B cell (primary cell): ENCODE measurements at regions not wholly inside any gene's neighbourhood (a gene's known extent, or its start where the extent isn't known, plus 50 kb on each side); places are given as distances from the start of the nearest gene placed in this dataset.

ENCODE experiments used
- ATAC-seq: fragments of 200-7000 bp; cut with Tn5 transposase; one replicate; pipeline ENCODE4 v1.10.0; 2021; ENCODE audit warnings: low read depth, mild to moderate bottlenecking, moderate number of reproducible peaks, moderate library complexity
- CTCF ChIA-PET: fragments of 350-600 bp; sonication (Branson Sonifier 250); formaldehyde crosslinking; loops from one replicate; lab custom pipeline; 2021; ENCODE audit warnings: antibody characterized with exemption, inconsistent platforms; lab: Charles Lee
- POLR2A ChIA-PET: fragments of 350-600 bp; sonication (Branson Sonifier 250); formaldehyde crosslinking; loops from one replicate; lab custom pipeline; 2021; ENCODE audit warnings: antibody characterized with exemption; lab: Charles Lee
- DNase-seq: peaks from one replicate; pipeline ENCODE4 v3.0.0; 2013
- H2AFZ ChIP-seq: 2 replicates; pipeline ENCODE4 v1.6.1; 2012; ENCODE audit warnings: mild to moderate bottlenecking, low read depth, low read length; ENCODE audit not compliant: insufficient read depth, poor library complexity, severe bottlenecking
- H3K27ac ChIP-seq, 2 donors: 1 replicate in 1 of 2; 2 replicates in 1 of 2; pipeline ENCODE4 v1.5.1; 2012 to 2013; ENCODE audit warnings: low read length in 2 of 2, mild to moderate bottlenecking in 2 of 2, moderate library complexity in 1 of 2
- H3K27me3 ChIP-seq, 4 experiments: fragments of 200-600 bp in 1 of 4; sonication (generic) in 1 of 4; replicated peaks in 1 of 4; 1 replicate in 2 of 4; 2 replicates in 2 of 4; pipeline versions ENCODE4 v1.6.1 to v1.7.0; 2013 to 2016; ENCODE audit warnings: low read length in 3 of 4, mild to moderate bottlenecking in 2 of 4, mixed read lengths in 1 of 4, moderate library complexity in 1 of 4; ENCODE audit not compliant: insufficient read depth in 4 of 4, control insufficient read depth in 3 of 4; ENCODE audit errors: control extremely low read depth in 1 of 4
- H3K36me3 ChIP-seq, 2 experiments: replicated peaks in 1 of 2; 1 replicate in 1 of 2; 2 replicates in 1 of 2; pipeline versions ENCODE4 v1.6.1 to v1.7.1; 2013; ENCODE audit warnings: low read length in 1 of 2; ENCODE audit not compliant: insufficient read depth in 2 of 2, control insufficient read depth in 1 of 2; ENCODE audit errors: control extremely low read depth in 1 of 2, extremely low read depth in 1 of 2
- H3K4me1 ChIP-seq, 2 donors: fragments of 200-600 bp in 1 of 2; sonication (generic) in 1 of 2; 1 replicate in 1 of 2; 2 replicates in 1 of 2; pipeline versions ENCODE4 v1.5.1 to v1.6.1; 2013 to 2017; ENCODE audit warnings: low read length in 2 of 2; ENCODE audit not compliant: control insufficient read depth in 2 of 2, insufficient read depth in 2 of 2
- H3K4me2 ChIP-seq: replicated peaks from 2 replicates; pipeline ENCODE3; 2012; ENCODE audit warnings: mild to moderate bottlenecking, low read depth, low read length; ENCODE audit not compliant: poor library complexity, severe bottlenecking
- H3K4me3 ChIP-seq, 5 experiments: fragments of 200-600 bp in 1 of 5; sonication (generic) in 1 of 5; 1 replicate in 3 of 5; 2 replicates in 2 of 5; pipeline versions ENCODE4 v1.5.1 to v1.7.0; 2011 to 2016; ENCODE audit warnings: low read length in 4 of 5, mild to moderate bottlenecking in 4 of 5, low read depth in 2 of 5, control low read depth in 1 of 5, moderate library complexity in 1 of 5; ENCODE audit not compliant: insufficient read depth in 1 of 5; ENCODE audit errors: control extremely low read depth in 1 of 5, extremely low read depth in 1 of 5
- H3K79me2 ChIP-seq: fragments of 200-600 bp; sonication (generic); one replicate; pipeline ENCODE4 v1.6.0; 2016; ENCODE audit warnings: low read length; ENCODE audit not compliant: control insufficient read depth, insufficient read depth
- H3K9ac ChIP-seq: fragments of 200-600 bp; sonication (generic); 2 replicates; pipeline ENCODE4 v1.6.1; 2017; ENCODE audit warnings: mild to moderate bottlenecking, low read length, moderate library complexity
- H3K9me3 ChIP-seq, 3 donors: one replicate each; pipeline versions ENCODE4 v1.6.1 to v1.7.1; 2013; ENCODE audit warnings: low read length in 2 of 3; ENCODE audit not compliant: control insufficient read depth in 2 of 3, insufficient read depth in 1 of 3; ENCODE audit errors: control extremely low read depth in 1 of 3
- H4K20me1 ChIP-seq: 2 replicates; pipeline ENCODE4 v1.6.0; 2012; ENCODE audit warnings: mild to moderate bottlenecking, low read length; ENCODE audit not compliant: insufficient read depth, control insufficient read depth, poor library complexity, severe bottlenecking
- H3K27ac Mint-ChIP-seq: one replicate; pipeline ENCODE4 v1.8.0; 2021; ENCODE audit warnings: mixed read lengths
- H3K27me3 Mint-ChIP-seq: one replicate; pipeline ENCODE4 v1.8.0; 2021; ENCODE audit warnings: mixed read lengths
- H3K4me1 Mint-ChIP-seq: one replicate; pipeline ENCODE4 v1.8.0; 2021; ENCODE audit warnings: mixed read lengths
- H3K4me3 Mint-ChIP-seq: one replicate; pipeline ENCODE4 v1.8.0; 2021; ENCODE audit warnings: mixed read lengths
- H3K9me3 Mint-ChIP-seq: one replicate; pipeline ENCODE4 v1.8.0; 2022; ENCODE audit warnings: mixed read lengths; ENCODE audit not compliant: insufficient read depth
- CTCF ChIP-seq: fragments of 200-600 bp; IDR thresholded peaks from one replicate; pipeline ENCODE4 v1.8.0; 2022; ENCODE audit warnings: antibody characterized with exemption, mild to moderate bottlenecking
- EZH2 ChIP-seq: IDR thresholded peaks from 2 replicates; pipeline ENCODE4 v1.6.1; 2012; ENCODE audit warnings: borderline replicate concordance, low read depth, mild to moderate bottlenecking, moderate library complexity, low read length; ENCODE audit not compliant: insufficient read depth, poor library complexity, severe bottlenecking
- WGBS: methylation state at CpG from one replicate; pipeline ENCODE4 v1.1.5; 2013; ENCODE audit warnings: missing lambda C conversion rate; ENCODE audit not compliant: insufficient coverage; 5-methylcytosine and 5-hydroxymethylcytosine counted together
- intact Hi-C: fragments of 100-400 bp; cut with micrococcal nuclease; formaldehyde crosslinking; loops from one replicate; pipeline ENCODE4 v1.10.0; 2022

- Histone ChIP-seq H3K36me3 (no peaks in the 10 kb centered on the region), H4K20me1 (no peaks in the 10 kb centered on the region), H3K27ac (no peak overlapping the region), H2AFZ (no peak overlapping the region), H3K79me2 (no peaks in the 10 kb centered on the region), H3K27me3 (no peaks in the 10 kb centered on the region), H3K4me3 (no peak overlapping the region), H3K4me2 (no peak overlapping the region), H3K9me3 (no peaks in the 10 kb centered on the region), H3K4me1 (no peaks in the 10 kb centered on the region), H3K9ac (no peak overlapping the region)
- no peak for TF ChIP-seq CTCF
- TF ChIP-seq EZH2: no peak
- intact Hi-C loops: loop anchor here (10.0 kb wide), 1 partner anchor 1124 kb away; no protein-coding TSS in a partner anchor
- POLR2A ChIA-PET: no interaction called here
- Mint-ChIP-seq H3K9me3 (no peaks in the 10 kb centered on the region), H3K4me1 (no peaks in the 10 kb centered on the region), H3K27ac (no peak overlapping the region), H3K27me3 (peaks cover 13% of the 10 kb centered on the region), H3K4me3 (no peak overlapping the region)
- 85% methylated on average over 2 of the region's 4 CpGs for WGBS
- ATAC-seq (no peak), DNase-seq (no peak)
- CTCF ChIA-PET: no interaction called here
Measured at GRCh38 chr2:45318686-45319085, 292.4 kb downstream of the SRBD1 start.

GRCh38 chr2:45316576-45317338 is 294.3 kb downstream of the SRBD1 start:
- intact Hi-C loops: loop anchor here (10.0 kb wide), 1 partner anchor 1122 kb away; no protein-coding TSS in a partner anchor
- H3K27me3 Mint-ChIP-seq: peaks cover 17% of the 10 kb centered on the region
- no peak overlapping the region for H3K27ac Mint-ChIP-seq
- H3K4me1 Mint-ChIP-seq: no peaks in the 10 kb centered on the region
- ATAC-seq: no peak
- Histone ChIP-seq H3K4me1 (no peaks in the 10 kb centered on the region), H3K27ac (no peak overlapping the region), H3K79me2 (no peaks in the 10 kb centered on the region), H2AFZ (no peak overlapping the region), H3K36me3 (no peaks in the 10 kb centered on the region), H3K4me2 (no peak overlapping the region), H3K27me3 (no peaks in the 10 kb centered on the region), H3K4me3 (no peak overlapping the region), H3K9me3 (no peaks in the 10 kb centered on the region), H3K9ac (no peak overlapping the region), H4K20me1 (no peaks in the 10 kb centered on the region)
- WGBS: 94% methylated on average over 6 of the region's 10 CpGs
- DNase-seq: no peak
- no peak overlapping the region for H3K4me3 Mint-ChIP-seq
- TF ChIP-seq CTCF: no peak
- TF ChIP-seq EZH2: no peak
- POLR2A ChIA-PET: no interaction called here
- H3K9me3 Mint-ChIP-seq: no peaks in the 10 kb centered on the region
- CTCF ChIA-PET: no interaction called here
